PC-9 (cell line): ENCODE measurements at regions not wholly inside any gene's neighbourhood (a gene's known extent, or its start where the extent isn't known, plus 50 kb on each side); places are given as distances from the start of the nearest gene placed in this dataset.

ENCODE experiments used
- CTCF ChIP-seq: fragments of 200-600 bp; sonication (generic); conservative IDR thresholded peaks from 2 replicates; pipeline ENCODE4 v1.6.1; 2017; ENCODE audit warnings: mixed run types, antibody characterized with exemption, mild to moderate bottlenecking, moderate library complexity
- EZH2 ChIP-seq: fragments of 200-600 bp; sonication (generic); IDR thresholded peaks from 2 replicates; pipeline ENCODE4 v1.8.0; 2017; ENCODE audit warnings: antibody characterized with exemption, low read depth

GRCh38 chr7:92973293-92973731 is 136.9 kb upstream of the CDK6 start:
- TF ChIP-seq CTCF (no peak), EZH2 (no peak)
